ENCODE measurements at regions not wholly inside any gene's neighbourhood (a gene's known extent, or its start where the extent isn't known, plus 50 kb on each side); places are given as distances from the start of the nearest gene placed in this dataset.

GRCh38 chr22:23002612-23003180, 67.6 kb upstream of the GNAZ start:
- DNase-seq (ENCODE audit: low read depth): no peak
- TF ChIP-seq CTCF (IDR thresholded peaks at IDR 0.05; ENCODE audit: insufficient read depth, low read length, poor library complexity, severe bottlenecking): no peak
- H3K4me3 ChIP-seq (ENCODE audit: low read depth, low read length): no peak overlapping the region
- no peaks in the 10 kb centered on the region for H3K36me3 ChIP-seq (ENCODE audit: control insufficient read depth, insufficient read depth, low read length)
- H3K27me3 ChIP-seq (ENCODE audit: control insufficient read depth, insufficient read depth, low read length): no peaks in the 10 kb centered on the region

DNA sequence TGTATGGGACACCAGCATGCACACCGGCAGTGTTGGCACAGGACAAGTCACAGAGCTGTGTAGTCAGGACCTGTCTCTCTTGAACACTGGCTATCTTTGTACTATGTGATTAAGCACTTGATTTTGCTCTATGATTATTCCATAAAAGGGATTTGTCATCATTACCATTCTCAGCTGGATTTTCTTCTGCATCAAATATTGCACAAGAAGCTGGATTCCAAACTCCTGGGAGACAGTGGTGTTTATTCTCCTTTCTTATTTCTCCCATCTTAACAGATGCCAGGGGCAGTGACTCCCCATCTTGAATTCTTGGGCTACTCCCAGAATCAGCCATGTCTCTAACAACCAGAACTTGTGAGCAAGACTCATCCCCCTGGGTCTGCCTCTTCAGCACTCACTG, 62.5 kb upstream of the GNAZ start:
- no peak for TF ChIP-seq CTCF (IDR thresholded peaks at IDR 0.05; ENCODE audit: insufficient read depth, low read length, poor library complexity, severe bottlenecking)
- no peak for DNase-seq (ENCODE audit: low read depth)
- no peaks in the 10 kb centered on the region for H3K36me3 ChIP-seq (ENCODE audit: control insufficient read depth, insufficient read depth, low read length)
- no peak overlapping the region for H3K4me3 ChIP-seq (ENCODE audit: low read depth, low read length)
- H3K27me3 ChIP-seq (ENCODE audit: control insufficient read depth, insufficient read depth, low read length): no peaks in the 10 kb centered on the region

- H3K36me3 ChIP-seq (ENCODE audit: control insufficient read depth, insufficient read depth, low read length): no peaks in the 10 kb centered on the region
- no peak overlapping the region for H3K4me3 ChIP-seq (ENCODE audit: low read depth, low read length)
- TF ChIP-seq CTCF (IDR thresholded peaks at IDR 0.05; ENCODE audit: insufficient read depth, low read length, poor library complexity, severe bottlenecking): no peak
- DNase-seq (ENCODE audit: low read depth): no peak
- H3K27me3 ChIP-seq (ENCODE audit: control insufficient read depth, insufficient read depth, low read length): no peaks in the 10 kb centered on the region
These were observed 61.4 kb upstream of the GNAZ start for GRCh38 chr22:23008896-23009295.

Measured in kidney epithelial cell (primary cell).